22Rv1 (cell line): ENCODE measurements at regions not wholly inside any gene's neighbourhood (a gene's known extent, or its start where the extent isn't known, plus 50 kb on each side); places are given as distances from the start of the nearest gene placed in this dataset.

ENCODE experiments used
- H3K27ac ChIP-seq: fragments of 450-650 bp; 2 replicates; pipeline ENCODE4 v1.5.1; 2017
- CTCF ChIP-seq: fragments of 450-650 bp; IDR thresholded peaks from 2 replicates; pipeline ENCODE4 v1.5.1; 2017; ENCODE audit warnings: mild to moderate bottlenecking
- ZFX ChIP-seq: fragments of 450-650 bp; IDR thresholded peaks from 2 replicates; pipeline ENCODE4 v1.6.1; 2017; ENCODE audit warnings: antibody characterized with exemption, borderline replicate concordance

- H3K27ac ChIP-seq: no peak overlapping the region
- TF ChIP-seq ZFX: no peak
- no peak for TF ChIP-seq CTCF
Observed at GRCh38 chr12:131505561-131505960, 205.3 kb upstream of the SFSWAP start.

- no peak overlapping the region for H3K27ac ChIP-seq
- TF ChIP-seq ZFX (no peak), CTCF (no peak)
Observed at GRCh38 chr12:131506426-131506825, 204.5 kb upstream of the SFSWAP start.

GRCh38 chr12:131507094-131507493 lies 203.8 kb upstream of the SFSWAP start:
- no peak overlapping the region for H3K27ac ChIP-seq
- TF ChIP-seq ZFX: no peak
- no peak for TF ChIP-seq CTCF

GRCh38 chr12:131507881-131508280 lies 203.0 kb upstream of the SFSWAP start:
- TF ChIP-seq ZFX (no peak), CTCF (no peak)
- no peak overlapping the region for H3K27ac ChIP-seq

GRCh38 chr12:131509701-131510100 lies 201.2 kb upstream of the SFSWAP start:
- no peak for TF ChIP-seq ZFX
- no peak for TF ChIP-seq CTCF
- H3K27ac ChIP-seq: no peak overlapping the region

GRCh38 chr12:131510431-131510830 lies 200.5 kb upstream of the SFSWAP start:
- TF ChIP-seq CTCF: no peak
- no peak for TF ChIP-seq ZFX
- no peak overlapping the region for H3K27ac ChIP-seq

GRCh38 chr12:131511391-131511802 lies 199.5 kb upstream of the SFSWAP start:
- H3K27ac ChIP-seq: no peak overlapping the region
- no peak for TF ChIP-seq CTCF
